H9 (cell line): ENCODE measurements at regions not wholly inside any gene's neighbourhood (a gene's known extent, or its start where the extent isn't known, plus 50 kb on each side); places are given as distances from the start of the nearest gene placed in this dataset.

Experiments
- DNase-seq: peaks from one replicate; pipeline ENCODE4 v3.0.0-alpha.2; 2017
- H2AFZ ChIP-seq: one replicate; pipeline ENCODE4 v1.6.1; 2013; ENCODE audit warnings: mild to moderate bottlenecking, low read length, control low read depth, moderate library complexity
- H2AK5ac ChIP-seq: 2 replicates; pipeline ENCODE4 v1.6.1; 2013; ENCODE audit warnings: low read length, control low read depth, mixed read lengths; ENCODE audit not compliant: insufficient read length
- H2BK120ac ChIP-seq: one replicate; pipeline ENCODE4 v1.6.1; 2013; ENCODE audit warnings: low read depth, mild to moderate bottlenecking, low read length, control low read depth, inconsistent platforms; ENCODE audit not compliant: poor library complexity, severe bottlenecking
- H2BK12ac ChIP-seq: 2 replicates; pipeline ENCODE4 v1.6.1; 2013; ENCODE audit warnings: low read length, control low read depth, mixed read lengths, low read depth; ENCODE audit not compliant: insufficient read length
- H2BK15ac ChIP-seq: 2 replicates; pipeline ENCODE4 v1.6.1; 2013; ENCODE audit warnings: low read depth, low read length, control low read depth
- H2BK20ac ChIP-seq: one replicate; pipeline ENCODE4 v1.6.1; 2013; ENCODE audit warnings: low read depth, mild to moderate bottlenecking, low read length, control low read depth, inconsistent platforms; ENCODE audit not compliant: poor library complexity, severe bottlenecking
- H2BK5ac ChIP-seq: 2 replicates; pipeline ENCODE4 v1.6.1; 2013; ENCODE audit warnings: low read length, control low read depth, mixed read lengths; ENCODE audit not compliant: insufficient read length
- H3K14ac ChIP-seq: 2 replicates; pipeline ENCODE4 v1.6.1; 2013; ENCODE audit warnings: low read length, control low read depth; ENCODE audit not compliant: insufficient read depth
- H3K18ac ChIP-seq: 2 replicates; pipeline ENCODE4 v1.6.1; 2013; ENCODE audit warnings: low read depth, mild to moderate bottlenecking, mixed read lengths, low read length, control low read depth; ENCODE audit not compliant: insufficient read length
- H3K23ac ChIP-seq: 2 replicates; pipeline ENCODE4 v1.6.1; 2013; ENCODE audit warnings: low read length, control low read depth, mixed read lengths, low read depth; ENCODE audit not compliant: insufficient read length
- H3K23me2 ChIP-seq: 2 replicates; pipeline ENCODE4 v1.6.1; 2013; ENCODE audit warnings: low read depth, mild to moderate bottlenecking, mixed read lengths, low read length, control low read depth; ENCODE audit not compliant: insufficient read length, poor library complexity, severe bottlenecking
- H3K27ac ChIP-seq: 2 replicates; pipeline ENCODE4 v1.5.1; 2013; ENCODE audit warnings: low read length, control low read depth, mixed read lengths, low read depth; ENCODE audit not compliant: insufficient read length
- H3K27me3 ChIP-seq: 2 replicates; pipeline ENCODE4 v1.6.1; 2013; ENCODE audit warnings: low read length, control low read depth, inconsistent platforms; ENCODE audit not compliant: insufficient read depth
- H3K4ac ChIP-seq: 2 replicates; pipeline ENCODE4 v1.6.1; 2013; ENCODE audit warnings: low read depth, mild to moderate bottlenecking, control low read depth, inconsistent platforms, low read length, moderate library complexity
- H3K4me1 ChIP-seq: 2 replicates; pipeline ENCODE4 v1.6.1; 2013; ENCODE audit warnings: low read length, control low read depth, inconsistent platforms; ENCODE audit not compliant: insufficient read depth
- H3K4me2 ChIP-seq: 2 replicates; pipeline ENCODE4 v1.6.1; 2013; ENCODE audit warnings: low read length, control low read depth, mixed read lengths; ENCODE audit not compliant: insufficient read length, insufficient read depth
- H3K56ac ChIP-seq: 2 replicates; pipeline ENCODE4 v1.6.1; 2013; ENCODE audit warnings: low read depth, mild to moderate bottlenecking, mixed read lengths, low read length, control low read depth; ENCODE audit not compliant: insufficient read length
- H3K79me1 ChIP-seq: 2 replicates; pipeline ENCODE4 v1.6.1; 2013; ENCODE audit warnings: low read depth, mild to moderate bottlenecking, moderate library complexity, low read length, control low read depth, inconsistent platforms; ENCODE audit not compliant: insufficient read depth, poor library complexity, severe bottlenecking
- H3K79me2 ChIP-seq: 2 replicates; pipeline ENCODE4 v1.6.1; 2013; ENCODE audit warnings: low read length, control low read depth, inconsistent platforms; ENCODE audit not compliant: insufficient read depth
- H3K9ac ChIP-seq: 2 replicates; pipeline ENCODE4 v1.6.1; 2013; ENCODE audit warnings: low read length, control low read depth, mixed read lengths; ENCODE audit not compliant: insufficient read length; ENCODE audit errors: extremely low read depth
- H3K9me3 ChIP-seq: one replicate; pipeline ENCODE4 v1.6.1; 2013; ENCODE audit warnings: low read depth, low read length, inconsistent platforms; ENCODE audit not compliant: control insufficient read depth
- H3T11ph ChIP-seq: one replicate; pipeline ENCODE4 v1.6.1; 2013; ENCODE audit warnings: mild to moderate bottlenecking, low read length, control low read depth, inconsistent platforms
- H4K20me1 ChIP-seq: one replicate; pipeline ENCODE4 v1.6.1; 2013; ENCODE audit not compliant: control insufficient read depth, insufficient read length, insufficient read depth
- H4K5ac ChIP-seq: 2 replicates; pipeline ENCODE4 v1.6.1; 2013; ENCODE audit warnings: low read depth, mild to moderate bottlenecking, mixed read lengths, low read length, control low read depth; ENCODE audit not compliant: insufficient read length
- H4K8ac ChIP-seq: replicated peaks from 2 replicates; pipeline ENCODE4 v1.6.1; 2013; ENCODE audit warnings: low read length, control low read depth, mixed read lengths, low read depth; ENCODE audit not compliant: insufficient read length
- H4K91ac ChIP-seq: 2 replicates; pipeline ENCODE4 v1.6.1; 2013; ENCODE audit warnings: low read depth, mild to moderate bottlenecking, moderate library complexity, mixed read lengths, low read length, control low read depth; ENCODE audit not compliant: insufficient read length
- H3K27ac Mint-ChIP-seq, 3 experiments: 2 replicates in 2 of 3; 3 replicates in 1 of 3; pipeline ENCODE4 v1.8.0; 2020 to 2021; ENCODE audit warnings: mixed read lengths in 3 of 3, mild to moderate bottlenecking in 1 of 3, moderate library complexity in 1 of 3
- H3K27me3 Mint-ChIP-seq: 2 replicates; pipeline ENCODE4 v1.8.0; 2021; ENCODE audit warnings: low read depth, mild to moderate bottlenecking, moderate library complexity, mixed read lengths
- H3K36me3 Mint-ChIP-seq, 3 experiments: 2 replicates in 2 of 3; 3 replicates in 1 of 3; pipeline ENCODE4 v1.8.0; 2020 to 2021; ENCODE audit warnings: low read depth in 3 of 3, mixed read lengths in 3 of 3; ENCODE audit not compliant: insufficient read depth in 1 of 3
- H3K4me1 Mint-ChIP-seq, 2 experiments: 2 replicates each; pipeline ENCODE4 v1.8.0; 2020; ENCODE audit warnings: mixed read lengths in 2 of 2
- H3K4me3 Mint-ChIP-seq, 2 experiments: 2 replicates in 1 of 2; 3 replicates in 1 of 2; pipeline ENCODE4 v1.8.0; 2020 to 2021; ENCODE audit warnings: mild to moderate bottlenecking in 2 of 2, mixed read lengths in 2 of 2, moderate library complexity in 1 of 2
- H3K9me3 Mint-ChIP-seq, 2 experiments: 2 replicates in 1 of 2; 3 replicates in 1 of 2; pipeline ENCODE4 v1.8.0; 2020; ENCODE audit warnings: mild to moderate bottlenecking in 2 of 2, mixed read lengths in 2 of 2, moderate library complexity in 1 of 2
- WGBS: extraction: QIAGEN DNeasy Blood & Tissue Kit; methylation state at CpG from one replicate; pipeline ENCODE4 v1.1.7; 2013; ENCODE audit warnings: missing lambda C conversion rate, low lambda C conversion rate, mixed read lengths; ENCODE audit not compliant: insufficient read length; ENCODE audit errors: extremely low coverage; 5-methylcytosine and 5-hydroxymethylcytosine counted together
- TF ChIP-seq, protein P1 (sequence below): fragments of 200-600 bp; sonication (generic); conservative IDR thresholded peaks from 3 replicates; pipeline ENCODE4 v1.8.0; 2021; ENCODE audit warnings: antibody characterized with exemption, mild to moderate bottlenecking

DNA sequence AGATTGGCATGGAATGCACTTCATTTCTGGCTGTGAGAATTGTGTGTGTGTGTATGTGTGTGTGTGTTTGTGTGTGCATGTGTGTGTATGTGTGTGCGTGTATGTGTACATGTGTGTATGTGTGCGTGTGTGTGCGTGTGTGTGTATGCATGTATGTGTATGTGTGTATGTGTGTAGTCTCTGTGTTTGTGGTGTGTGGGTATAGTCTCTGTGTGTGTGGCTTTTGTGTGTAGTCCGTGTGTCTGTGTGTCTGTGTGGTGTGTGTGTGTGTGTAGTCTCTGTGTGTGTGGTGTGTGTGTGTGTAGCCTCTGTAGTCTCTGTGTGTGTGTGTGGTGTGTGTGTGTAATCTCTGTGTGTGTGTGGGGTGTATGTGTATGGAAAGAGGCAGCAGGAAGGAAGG is 247.3 kb upstream of the SOX11 start:
- Histone ChIP-seq H3K18ac (no peak overlapping the region), H4K5ac (peak overlapping the region; percentile 28), H3K4me1 (no peaks in the 10 kb centered on the region), H2BK12ac (no peak overlapping the region), H4K91ac (no peak overlapping the region), H3K4ac (no peak overlapping the region), H2BK5ac (peak overlapping the region; percentile 22), H2AK5ac (no peak overlapping the region), H4K8ac (no peak overlapping the region), H3K23me2 (no peaks in the 10 kb centered on the region), H3K4me2 (no peak overlapping the region), H3K27me3 (no peaks in the 10 kb centered on the region), H2BK15ac (no peak overlapping the region), H3K23ac (no peak overlapping the region), H3K79me2 (no peaks in the 10 kb centered on the region), H2BK120ac (no peak overlapping the region), H3K9me3 (no peaks in the 10 kb centered on the region), H2AFZ (no peak overlapping the region), H2BK20ac (no peak overlapping the region), H3T11ph (no peak overlapping the region), H3K9ac (no peak overlapping the region), H3K27ac (no peak overlapping the region), H4K20me1 (no peaks in the 10 kb centered on the region), H3K14ac (0 out of 2 replicates have a peak overlapping the region, but pooled peaks have one; percentile 49), H3K79me1 (no peaks in the 10 kb centered on the region), H3K56ac (no peak overlapping the region)
- no peak for DNase-seq
- no peaks in the 10 kb centered on the region; a peak in 1 of 7 replicates for H3K36me3 Mint-ChIP-seq
- H3K27me3 Mint-ChIP-seq: no peaks in the 10 kb centered on the region
- TF ChIP-seq, protein P1, sequence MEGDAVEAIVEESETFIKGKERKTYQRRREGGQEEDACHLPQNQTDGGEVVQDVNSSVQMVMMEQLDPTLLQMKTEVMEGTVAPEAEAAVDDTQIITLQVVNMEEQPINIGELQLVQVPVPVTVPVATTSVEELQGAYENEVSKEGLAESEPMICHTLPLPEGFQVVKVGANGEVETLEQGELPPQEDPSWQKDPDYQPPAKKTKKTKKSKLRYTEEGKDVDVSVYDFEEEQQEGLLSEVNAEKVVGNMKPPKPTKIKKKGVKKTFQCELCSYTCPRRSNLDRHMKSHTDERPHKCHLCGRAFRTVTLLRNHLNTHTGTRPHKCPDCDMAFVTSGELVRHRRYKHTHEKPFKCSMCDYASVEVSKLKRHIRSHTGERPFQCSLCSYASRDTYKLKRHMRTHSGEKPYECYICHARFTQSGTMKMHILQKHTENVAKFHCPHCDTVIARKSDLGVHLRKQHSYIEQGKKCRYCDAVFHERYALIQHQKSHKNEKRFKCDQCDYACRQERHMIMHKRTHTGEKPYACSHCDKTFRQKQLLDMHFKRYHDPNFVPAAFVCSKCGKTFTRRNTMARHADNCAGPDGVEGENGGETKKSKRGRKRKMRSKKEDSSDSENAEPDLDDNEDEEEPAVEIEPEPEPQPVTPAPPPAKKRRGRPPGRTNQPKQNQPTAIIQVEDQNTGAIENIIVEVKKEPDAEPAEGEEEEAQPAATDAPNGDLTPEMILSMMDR: no peak
- H3K4me1 Mint-ChIP-seq: no peaks in the 10 kb centered on the region
- no peaks in the 10 kb centered on the region for H3K9me3 Mint-ChIP-seq
- WGBS: no CpG with 5 or more reads among the region's 4 CpGs
- H3K4me3 Mint-ChIP-seq: no peak overlapping the region
- H3K27ac Mint-ChIP-seq: no peak overlapping the region; a peak in 2 of 7 replicates
